SJCRH30 (cell line): ENCODE measurements at regions not wholly inside any gene's neighbourhood (a gene's known extent, or its start where the extent isn't known, plus 50 kb on each side); places are given as distances from the start of the nearest gene placed in this dataset.
"Not testable (repeated sequence)": the region's sequence is repeated elsewhere in the genome, so short reads cannot be mapped to it uniquely, and the experiment has no call there.

ENCODE experiments used
- DNase-seq, 2 experiments: peaks; one replicate each; pipeline ENCODE4 v3.0.0-alpha.2; 2015 to 2020
- H3K27ac ChIP-seq: fragments of 250-450 bp; sonication (Bioruptor Pico); 2 replicates; pipeline ENCODE4 v1.5.1; 2020; ENCODE audit warnings: mild to moderate bottlenecking, moderate library complexity
- H3K27me3 ChIP-seq: fragments of 250-450 bp; sonication (Bioruptor Pico); 2 replicates; pipeline ENCODE4 v1.5.1; 2020; ENCODE audit warnings: mild to moderate bottlenecking, moderate library complexity
- H3K36me3 ChIP-seq: fragments of 250-450 bp; sonication (Bioruptor Pico); 2 replicates; pipeline ENCODE4 v1.5.1; 2020; ENCODE audit warnings: mild to moderate bottlenecking, moderate library complexity
- H3K4me1 ChIP-seq: fragments of 250-450 bp; sonication (Bioruptor Pico); 2 replicates; pipeline ENCODE4 v1.5.1; 2020; ENCODE audit warnings: mild to moderate bottlenecking, moderate library complexity
- H3K4me3 ChIP-seq: fragments of 250-450 bp; sonication (Bioruptor Pico); 2 replicates; pipeline ENCODE4 v1.5.1; 2020; ENCODE audit warnings: mild to moderate bottlenecking, moderate library complexity
- H3K9me3 ChIP-seq: fragments of 250-450 bp; sonication (Bioruptor Pico); replicated peaks from 2 replicates; pipeline ENCODE4 v1.5.1; 2020; ENCODE audit warnings: mild to moderate bottlenecking, moderate library complexity

- no peaks in the 10 kb centered on the region for H3K27me3 ChIP-seq
Observed at GRCh38 chr2:59391896-59392295, 1150.8 kb upstream of the FANCL start.

DNA sequence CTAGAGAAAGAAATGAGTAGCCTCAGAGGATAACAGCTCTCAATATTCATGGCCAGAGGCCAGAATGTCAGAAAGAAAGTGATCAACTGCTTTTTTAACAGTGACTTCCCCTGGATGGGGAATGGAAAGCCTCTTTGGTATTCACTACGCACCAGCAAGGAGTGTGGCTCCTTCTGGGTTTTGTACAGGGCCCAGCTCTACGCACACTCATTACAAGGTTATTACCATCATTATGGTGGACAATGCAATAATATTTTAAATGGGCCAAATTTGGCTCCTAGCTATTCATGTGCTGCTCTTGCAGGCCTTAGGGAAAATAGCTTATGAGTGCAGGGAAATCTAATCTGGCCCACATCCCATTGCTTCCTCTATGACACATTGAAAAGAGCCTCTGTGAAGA lies 1149.5 kb upstream of the FANCL start:
- Histone ChIP-seq H3K27me3 (no peaks in the 10 kb centered on the region), H3K4me3 (no peak overlapping the region), H3K4me1 (no peaks in the 10 kb centered on the region), H3K36me3 (no peaks in the 10 kb centered on the region), H3K27ac (no peak overlapping the region), H3K9me3 (no peaks in the 10 kb centered on the region)
- DNase-seq, result no peak

More at GRCh38 chr2:59391896-59392295, 1150.8 kb upstream of the FANCL start:
- DNase-seq, result no peak
- Histone ChIP-seq H3K9me3 (no peaks in the 10 kb centered on the region), H3K4me3 (no peak overlapping the region), H3K4me1 (no peaks in the 10 kb centered on the region), H3K36me3 (no peaks in the 10 kb centered on the region), H3K27ac (no peak overlapping the region)

- peak; percentile 5 to 29 for DNase-seq
- Histone ChIP-seq H3K4me3 (no peak overlapping the region), H3K9me3 (no peaks in the 10 kb centered on the region), H3K36me3 (no peaks in the 10 kb centered on the region), H3K4me1 (no peaks in the 10 kb centered on the region), H3K27ac (no peak overlapping the region), H3K27me3 (no peaks in the 10 kb centered on the region)
Observed at GRCh38 chr2:59389240-59389639, 1148.1 kb upstream of the FANCL start.

DNA sequence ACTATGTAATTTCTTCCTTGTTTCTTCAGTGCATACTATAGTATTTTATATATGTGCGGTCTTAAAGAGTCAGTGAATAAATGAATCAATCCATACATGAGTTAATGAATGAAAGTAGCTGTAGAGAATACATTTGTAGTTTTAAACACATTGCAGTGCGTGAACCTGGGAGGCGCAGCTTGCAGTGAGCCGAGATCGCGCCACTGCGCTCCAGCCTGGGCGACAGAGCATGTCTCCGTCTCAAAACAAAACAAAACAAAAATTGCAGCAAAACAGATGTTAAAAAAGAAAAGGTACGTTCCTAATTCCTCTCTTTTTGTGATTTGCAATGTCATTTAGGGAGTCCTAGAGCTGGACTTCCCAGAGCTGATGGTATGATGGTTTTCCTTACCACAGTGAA lies 1144.8 kb upstream of the FANCL start:
- no peaks in the 10 kb centered on the region for H3K27me3 ChIP-seq
- H3K4me3 ChIP-seq, result no peak overlapping the region
- no peak overlapping the region for H3K27ac ChIP-seq
- no peaks in the 10 kb centered on the region for H3K4me1 ChIP-seq
- no peaks in the 10 kb centered on the region for H3K36me3 ChIP-seq
- H3K9me3 ChIP-seq, result no peaks in the 10 kb centered on the region
- no peak for DNase-seq

DNA sequence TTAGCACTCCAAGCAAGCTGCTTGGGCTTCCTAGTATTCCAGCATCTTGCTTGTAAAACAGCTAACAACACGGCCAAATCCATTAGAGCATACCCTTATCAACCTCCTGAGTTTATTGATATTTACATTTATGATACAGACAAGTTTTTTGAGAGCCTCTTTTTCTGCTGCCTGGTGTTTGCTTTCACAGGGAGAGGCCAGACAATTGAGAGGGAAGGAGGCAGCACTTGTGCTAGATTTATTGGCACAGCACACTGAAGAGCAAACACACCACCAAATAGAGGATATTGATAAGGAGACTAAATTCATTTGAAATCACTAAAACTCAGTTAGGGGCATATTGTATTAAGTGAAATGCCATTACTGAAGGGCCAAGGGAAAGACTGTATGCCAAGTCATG lies 1142.3 kb upstream of the FANCL start:
- no peaks in the 10 kb centered on the region for H3K4me1 ChIP-seq
- no peak overlapping the region for H3K27ac ChIP-seq
- H3K4me3 ChIP-seq, result no peak overlapping the region
- no peak for DNase-seq
- no peaks in the 10 kb centered on the region; the same call in 1 of the 2 replicates for H3K9me3 ChIP-seq
- no peaks in the 10 kb centered on the region for H3K27me3 ChIP-seq
- H3K36me3 ChIP-seq, result no peaks in the 10 kb centered on the region

- H3K36me3 ChIP-seq, result no peaks in the 10 kb centered on the region
- no peaks in the 10 kb centered on the region for H3K27me3 ChIP-seq
- no peak overlapping the region for H3K27ac ChIP-seq
- no peak overlapping the region for H3K4me3 ChIP-seq
- no peaks in the 10 kb centered on the region; the same call in 1 of the 2 replicates for H3K9me3 ChIP-seq
- H3K4me1 ChIP-seq, result no peaks in the 10 kb centered on the region
- DNase-seq, result no peak
Observed at GRCh38 chr2:59378127-59378526, 1137.0 kb upstream of the FANCL start.

GRCh38 chr2:59366288-59366687 lies 1125.2 kb upstream of the FANCL start:
- no peak for DNase-seq
- Histone ChIP-seq H3K9me3 (no peaks in the 10 kb centered on the region), H3K27me3 (peaks cover 9% of the 10 kb centered on the region), H3K27ac (no peak overlapping the region), H3K4me3 (no peak overlapping the region), H3K36me3 (no peaks in the 10 kb centered on the region), H3K4me1 (no peaks in the 10 kb centered on the region)

GRCh38 chr2:59354498-59354897 lies 1113.4 kb upstream of the FANCL start:
- no peak for DNase-seq
- Histone ChIP-seq H3K4me3 (no peak overlapping the region), H3K27ac (no peak overlapping the region), H3K9me3 (no peaks in the 10 kb centered on the region), H3K27me3 (no peaks in the 10 kb centered on the region), H3K4me1 (no peaks in the 10 kb centered on the region), H3K36me3 (no peaks in the 10 kb centered on the region)

DNA sequence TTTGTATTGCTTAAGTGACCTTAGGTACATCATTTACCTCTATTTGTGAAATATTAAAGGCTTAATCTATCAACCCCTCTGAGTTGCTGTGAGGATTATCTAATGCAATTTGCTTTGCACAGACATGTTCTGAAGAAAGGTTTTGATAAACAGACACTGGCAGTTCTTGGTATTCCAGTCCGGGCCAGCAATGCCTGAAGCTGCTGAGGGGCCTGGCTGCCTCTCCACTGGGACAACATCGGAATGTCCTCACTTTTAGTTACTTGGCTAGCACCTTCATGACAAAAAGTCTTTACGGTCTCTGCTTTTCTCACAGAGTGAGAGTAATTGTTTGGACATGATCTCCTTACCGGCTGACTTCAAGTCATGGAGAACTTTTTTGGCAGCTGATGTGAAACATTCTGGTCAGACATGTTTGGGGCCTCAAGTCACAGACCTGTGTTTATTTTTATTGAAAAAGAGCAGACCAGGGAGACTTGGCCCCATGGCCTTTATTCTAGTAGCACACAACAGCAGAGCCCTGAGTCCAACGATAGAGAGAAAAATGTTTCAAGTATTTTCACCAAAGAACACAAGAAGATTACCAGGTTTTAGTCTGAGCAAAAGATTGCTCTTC lies 1112.3 kb upstream of the FANCL start:
- Histone ChIP-seq H3K27ac (no peak overlapping the region), H3K36me3 (no peaks in the 10 kb centered on the region), H3K27me3 (no peaks in the 10 kb centered on the region), H3K4me1 (no peaks in the 10 kb centered on the region), H3K4me3 (no peak overlapping the region), H3K9me3 (no peaks in the 10 kb centered on the region)
- DNase-seq, result no peak

DNA sequence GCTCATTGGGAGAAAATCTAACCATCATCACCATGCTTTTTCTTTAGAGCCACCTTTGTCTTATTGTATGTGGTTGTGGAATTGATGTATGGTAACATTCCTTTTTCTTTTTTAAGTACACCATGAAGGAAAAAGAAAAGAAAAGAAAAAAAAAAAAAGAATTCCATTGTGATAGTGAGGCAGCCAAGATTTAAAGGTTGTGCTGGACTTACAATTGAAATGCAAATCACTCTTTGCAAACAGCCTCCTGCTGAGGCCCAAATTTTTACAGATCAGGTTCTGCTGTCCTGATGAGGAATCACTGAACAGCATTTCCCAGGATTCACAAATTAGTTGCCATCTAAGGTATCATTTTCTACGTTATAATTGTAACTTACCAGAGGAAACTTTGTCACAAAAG lies 1101.0 kb upstream of the FANCL start:
- H3K4me3 ChIP-seq, result no peak overlapping the region
- no peaks in the 10 kb centered on the region for H3K36me3 ChIP-seq
- no peaks in the 10 kb centered on the region for H3K9me3 ChIP-seq
- H3K4me1 ChIP-seq, result no peaks in the 10 kb centered on the region
- H3K27ac ChIP-seq, result no peak overlapping the region
- no peak for DNase-seq
- 0 out of 2 replicates have a peak, but pooled peaks cover 5% of the 10 kb centered on the region for H3K27me3 ChIP-seq

- H3K4me3 ChIP-seq, result no peak overlapping the region
- DNase-seq, result no peak
- H3K4me1 ChIP-seq, result no peaks in the 10 kb centered on the region
- H3K36me3 ChIP-seq, result no peaks in the 10 kb centered on the region
- H3K27me3 ChIP-seq, result 0 out of 2 replicates have a peak, but pooled peaks cover 5% of the 10 kb centered on the region
- H3K27ac ChIP-seq, result no peak overlapping the region
- H3K9me3 ChIP-seq, result no peaks in the 10 kb centered on the region
Observed at GRCh38 chr2:59339837-59340207, 1098.7 kb upstream of the FANCL start.

GRCh38 chr2:59339121-59339836 lies 1098.2 kb upstream of the FANCL start:
- Histone ChIP-seq H3K27me3 (0 out of 2 replicates have a peak, but pooled peaks cover 5% of the 10 kb centered on the region), H3K4me3 (no peak overlapping the region), H3K36me3 (no peaks in the 10 kb centered on the region), H3K4me1 (no peaks in the 10 kb centered on the region), H3K9me3 (no peaks in the 10 kb centered on the region), H3K27ac (no peak overlapping the region)
- no peak for DNase-seq

GRCh38 chr2:59333007-59333406 lies 1091.9 kb upstream of the FANCL start:
- Histone ChIP-seq H3K4me3 (no peak overlapping the region), H3K4me1 (no peaks in the 10 kb centered on the region), H3K27me3 (no peaks in the 10 kb centered on the region), H3K9me3 (no peaks in the 10 kb centered on the region), H3K27ac (no peak overlapping the region), H3K36me3 (no peaks in the 10 kb centered on the region)
- no peak for DNase-seq

GRCh38 chr2:59326581-59327365 lies 1085.6 kb upstream of the FANCL start:
- H3K4me1 ChIP-seq, H3K27ac ChIP-seq, DNase-seq, H3K9me3 ChIP-seq, H3K27me3 ChIP-seq, H3K4me3 ChIP-seq, H3K36me3 ChIP-seq: not testable (repeated sequence)

- DNase-seq, result no peak
- no peaks in the 10 kb centered on the region for H3K36me3 ChIP-seq
- H3K4me1 ChIP-seq, result no peaks in the 10 kb centered on the region
- H3K27ac ChIP-seq, result no peak overlapping the region
- H3K9me3 ChIP-seq, result no peaks in the 10 kb centered on the region
- no peak overlapping the region for H3K4me3 ChIP-seq
- no peaks in the 10 kb centered on the region for H3K27me3 ChIP-seq
Observed at GRCh38 chr2:59322870-59323269, 1081.7 kb upstream of the FANCL start.
